ENCODE measurements at regions not wholly inside any gene's neighbourhood (a gene's known extent, or its start where the extent isn't known, plus 50 kb on each side); places are given as distances from the start of the nearest gene placed in this dataset.

- DNase-seq (ENCODE audit: low read depth in 3 of 3) = no peak
Observed at GRCh38 chr5:174288439-174288838, 242.9 kb downstream of the NSG2 start.

GRCh38 chr5:174291162-174291561 lies 245.7 kb downstream of the NSG2 start:
- DNase-seq (ENCODE audit: low read depth in 3 of 3) = no peak

GRCh38 chr5:174292348-174292747 lies 246.8 kb downstream of the NSG2 start:
- DNase-seq (ENCODE audit: low read depth in 3 of 3) = no peak

GRCh38 chr5:174293006-174293405 lies 247.5 kb downstream of the NSG2 start:
- DNase-seq (ENCODE audit: low read depth in 3 of 3) = no peak

GRCh38 chr5:174293481-174293880 lies 248.0 kb downstream of the NSG2 start:
- DNase-seq (ENCODE audit: low read depth in 3 of 3) = no peak

GRCh38 chr5:174294891-174295620 lies 249.6 kb downstream of the NSG2 start:
- DNase-seq (ENCODE audit: low read depth in 3 of 3) = no peak

GRCh38 chr5:174295702-174296436 lies 250.4 kb downstream of the NSG2 start:
- DNase-seq (ENCODE audit: low read depth in 3 of 3) = no peak

- no peak for DNase-seq (ENCODE audit: low read depth in 3 of 3)
Observed at GRCh38 chr5:174300118-174300940, 254.8 kb downstream of the NSG2 start.

GRCh38 chr5:174300941-174301761 lies 255.6 kb downstream of the NSG2 start:
- DNase-seq (ENCODE audit: low read depth in 3 of 3) = no peak

GRCh38 chr5:174301848-174302625 lies 256.5 kb downstream of the NSG2 start:
- no peak for DNase-seq (ENCODE audit: low read depth in 3 of 3)

- no peak for DNase-seq (ENCODE audit: low read depth in 3 of 3)
Observed at GRCh38 chr5:174303035-174303434, 257.5 kb downstream of the NSG2 start.

GRCh38 chr5:174303437-174304045 lies 258.0 kb downstream of the NSG2 start:
- DNase-seq (ENCODE audit: low read depth in 3 of 3) = no peak

GRCh38 chr5:174305241-174305681 lies 259.8 kb downstream of the NSG2 start:
- no peak for DNase-seq (ENCODE audit: low read depth in 3 of 3)

- DNase-seq (ENCODE audit: low read depth in 3 of 3) = no peak
Observed at GRCh38 chr5:174306345-174307030, 261.0 kb downstream of the NSG2 start.

GRCh38 chr5:174307031-174307408 lies 261.5 kb downstream of the NSG2 start:
- no peak for DNase-seq (ENCODE audit: low read depth in 3 of 3)

GRCh38 chr5:174307656-174308271 lies 262.3 kb downstream of the NSG2 start:
- no peak for DNase-seq (ENCODE audit: low read depth in 3 of 3)

- no peak for DNase-seq (ENCODE audit: low read depth in 3 of 3)
Observed at GRCh38 chr5:174309131-174309795, 263.8 kb downstream of the NSG2 start.

GRCh38 chr5:174310243-174310642 lies 264.7 kb downstream of the NSG2 start:
- DNase-seq (ENCODE audit: low read depth in 3 of 3) = no peak

GRCh38 chr5:174310706-174311105 lies 265.2 kb downstream of the NSG2 start:
- no peak for DNase-seq (ENCODE audit: low read depth in 3 of 3)
